ENCODE measurements at regions not wholly inside any gene's neighbourhood (a gene's known extent, or its start where the extent isn't known, plus 50 kb on each side); places are given as distances from the start of the nearest gene placed in this dataset.

GRCh38 chr2:100645695-100646429 lies 83.1 kb downstream of the PDCL3 start:
- ChIA-PET CTCF (interaction anchor here (0.7 kb wide), 1 partner anchor 233 kb away, joined by 3 read pairs; no protein-coding TSS in a partner anchor), POLR2A (no interaction called here)
- TF ChIP-seq SP1 (IDR thresholded peaks at IDR 0.05) (no peak), HDGF (IDR thresholded peaks at IDR 0.05; ENCODE audit: borderline replicate concordance) (no peak), NFRKB (IDR thresholded peaks at IDR 0.05) (no peak), PKNOX1 (IDR thresholded peaks at IDR 0.05) (no peak)
- DNase-seq (ENCODE audit: extremely low spot score), result no peak

GRCh38 chr2:100647709-100648108 lies 84.9 kb downstream of the PDCL3 start:
- ChIA-PET CTCF (no interaction called here), POLR2A (no interaction called here)
- no peak for DNase-seq (ENCODE audit: extremely low spot score)

GRCh38 chr2:100650151-100650550 lies 87.4 kb downstream of the PDCL3 start:
- ChIA-PET CTCF (no interaction called here), POLR2A (no interaction called here)
- no peak for TF ChIP-seq HDGF (IDR thresholded peaks at IDR 0.05; ENCODE audit: borderline replicate concordance)
- no peak for TF ChIP-seq SUZ12 (IDR thresholded peaks at IDR 0.05)
- TF ChIP-seq BHLHE40 (IDR thresholded peaks at IDR 0.05; ENCODE audit: borderline replicate concordance), result no peak
- no peak for TF ChIP-seq ZNF384 (IDR thresholded peaks at IDR 0.05)
- no peak for TF ChIP-seq LEF1 (IDR thresholded peaks at IDR 0.05; ENCODE audit: borderline replicate concordance)
- no peak for TF ChIP-seq SP1 (IDR thresholded peaks at IDR 0.05)
- TF ChIP-seq PKNOX1 (IDR thresholded peaks at IDR 0.05), result no peak
- no peak for TF ChIP-seq FOXA1 (IDR thresholded peaks at IDR 0.05)
- TF ChIP-seq CTBP1 (IDR thresholded peaks at IDR 0.05; ENCODE audit: borderline replicate concordance), result no peak
- no peak for TF ChIP-seq ELF4 (IDR thresholded peaks at IDR 0.05)
- TF ChIP-seq NFRKB (IDR thresholded peaks at IDR 0.05), result no peak
- TF ChIP-seq FOXK2 (IDR thresholded peaks at IDR 0.05), result no peak
- no peak for TF ChIP-seq ARNT (IDR thresholded peaks at IDR 0.05)
- DNase-seq (ENCODE audit: extremely low spot score), result no peak

More at GRCh38 chr2:100647709-100648108, 84.9 kb downstream of the PDCL3 start:
- TF ChIP-seq HDGF (IDR thresholded peaks at IDR 0.05; ENCODE audit: borderline replicate concordance) (no peak), FOXA1 (IDR thresholded peaks at IDR 0.05) (no peak), FOXM1 (IDR thresholded peaks at IDR 0.05; ENCODE audit: borderline replicate concordance) (no peak), ELF4 (IDR thresholded peaks at IDR 0.05) (no peak), L3MBTL2 (conservative IDR thresholded peaks at IDR 0.05) (no peak), FOXK2 (IDR thresholded peaks at IDR 0.05) (no peak), CTBP1 (IDR thresholded peaks at IDR 0.05; ENCODE audit: borderline replicate concordance) (no peak), TARDBP (IDR thresholded peaks at IDR 0.05) (no peak), SP1 (IDR thresholded peaks at IDR 0.05) (no peak), BHLHE40 (IDR thresholded peaks at IDR 0.05; ENCODE audit: borderline replicate concordance) (no peak), PKNOX1 (IDR thresholded peaks at IDR 0.05) (no peak), ZNF384 (IDR thresholded peaks at IDR 0.05) (no peak), NFRKB (IDR thresholded peaks at IDR 0.05) (no peak), LEF1 (IDR thresholded peaks at IDR 0.05; ENCODE audit: borderline replicate concordance) (no peak), SUZ12 (IDR thresholded peaks at IDR 0.05) (no peak), ARNT (IDR thresholded peaks at IDR 0.05) (no peak)

- no peak for DNase-seq (ENCODE audit: extremely low spot score)
- POLR2A ChIA-PET, result no interaction called here
- CTCF ChIA-PET, result no interaction called here
- TF ChIP-seq CTBP1 (IDR thresholded peaks at IDR 0.05; ENCODE audit: borderline replicate concordance) (no peak), PKNOX1 (IDR thresholded peaks at IDR 0.05) (no peak), FOXA1 (IDR thresholded peaks at IDR 0.05) (no peak), ZNF384 (IDR thresholded peaks at IDR 0.05) (no peak), FOXM1 (IDR thresholded peaks at IDR 0.05; ENCODE audit: borderline replicate concordance) (no peak), BHLHE40 (IDR thresholded peaks at IDR 0.05; ENCODE audit: borderline replicate concordance) (no peak), HDGF (IDR thresholded peaks at IDR 0.05; ENCODE audit: borderline replicate concordance) (no peak), FOXK2 (IDR thresholded peaks at IDR 0.05) (no peak)
These were observed 90.7 kb downstream of the PDCL3 start for GRCh38 chr2:100653449-100654035.

GRCh38 chr2:100654611-100655010 lies 91.8 kb downstream of the PDCL3 start:
- POLR2A ChIA-PET, result no interaction called here
- no peak for TF ChIP-seq FOXA1 (IDR thresholded peaks at IDR 0.05)
- TF ChIP-seq SP1 (IDR thresholded peaks at IDR 0.05), result no peak
- TF ChIP-seq CTBP1 (IDR thresholded peaks at IDR 0.05; ENCODE audit: borderline replicate concordance), result no peak
- TF ChIP-seq L3MBTL2 (conservative IDR thresholded peaks at IDR 0.05), result no peak
- no peak for TF ChIP-seq TARDBP (IDR thresholded peaks at IDR 0.05)
- TF ChIP-seq ELF4 (IDR thresholded peaks at IDR 0.05), result no peak
- no peak for TF ChIP-seq FOXK2 (IDR thresholded peaks at IDR 0.05)
- no peak for TF ChIP-seq SUZ12 (IDR thresholded peaks at IDR 0.05)
- no peak for TF ChIP-seq BHLHE40 (IDR thresholded peaks at IDR 0.05; ENCODE audit: borderline replicate concordance)
- TF ChIP-seq FOXM1 (IDR thresholded peaks at IDR 0.05; ENCODE audit: borderline replicate concordance), result no peak
- TF ChIP-seq PKNOX1 (IDR thresholded peaks at IDR 0.05), result no peak
- TF ChIP-seq HDGF (IDR thresholded peaks at IDR 0.05; ENCODE audit: borderline replicate concordance), result no peak
- no peak for TF ChIP-seq ZNF384 (IDR thresholded peaks at IDR 0.05)
- TF ChIP-seq NFRKB (IDR thresholded peaks at IDR 0.05), result no peak
- no peak for TF ChIP-seq LEF1 (IDR thresholded peaks at IDR 0.05; ENCODE audit: borderline replicate concordance)
- TF ChIP-seq ARNT (IDR thresholded peaks at IDR 0.05), result no peak
- DNase-seq (ENCODE audit: extremely low spot score), result no peak
- CTCF ChIA-PET, result no interaction called here
